Tibial nerve (tissue), 4 donors: ENCODE measurements at regions not wholly inside any gene's neighbourhood (a gene's known extent, or its start where the extent isn't known, plus 50 kb on each side); places are given as distances from the start of the nearest gene placed in this dataset.

Experiments used
- DNase-seq, 2 donors: peaks; one replicate each; pipeline ENCODE4 v3.0.0-alpha.2; 2019; ENCODE audit warnings: low spot score in 2 of 2
- H3K27ac ChIP-seq, 4 donors: fragments of 200-600 bp; sonication (generic) in 3 of 4; one replicate each; pipeline ENCODE4 v1.5.1; 2017 to 2019; ENCODE audit warnings: mild to moderate bottlenecking in 1 of 4
- H3K27me3 ChIP-seq, 2 donors: fragments of 200-600 bp; sonication (generic) in 1 of 2; one replicate each; pipeline versions ENCODE4 v1.5.1 to v1.6.0; 2017 to 2019
- H3K36me3 ChIP-seq, 3 donors: fragments of 200-600 bp; sonication (generic); one replicate each; pipeline ENCODE4 v1.5.1; 2018 to 2019
- H3K4me1 ChIP-seq, 4 donors: fragments of 200-600 bp; sonication (generic) in 3 of 4; one replicate each; pipeline ENCODE4 v1.5.1; 2017 to 2019
- H3K4me3 ChIP-seq, 4 donors: fragments of 200-600 bp; sonication (generic) in 3 of 4; one replicate each; pipeline ENCODE4 v1.5.1; 2017 to 2019; ENCODE audit warnings: mild to moderate bottlenecking in 1 of 4, moderate library complexity in 1 of 4
- H3K9me3 ChIP-seq, 4 donors: fragments of 200-600 bp; sonication (generic) in 3 of 4; one replicate each; pipeline ENCODE4 v1.5.1; 2017 to 2019
- CTCF ChIP-seq, 5 experiments: fragments of 200-600 bp in 3 of 5; fragments of 450-650 bp in 2 of 5; sonication (generic) in 3 of 5; IDR thresholded peaks; one replicate each; pipeline ENCODE4 v1.5.1; 2016 to 2019; ENCODE audit warnings: antibody characterized with exemption in 5 of 5, mild to moderate bottlenecking in 3 of 5, moderate library complexity in 2 of 5
- EP300 ChIP-seq, 2 donors: sonication (generic); formaldehyde crosslinking; IDR thresholded peaks; one replicate each; pipeline ENCODE4 v1.6.1; 2017; ENCODE audit warnings: antibody characterized with exemption in 2 of 2, mild to moderate bottlenecking in 1 of 2
- POLR2A ChIP-seq, 2 donors: fragments of 450-650 bp; IDR thresholded peaks; one replicate each; pipeline ENCODE4 v1.6.1; 2017; ENCODE audit warnings: antibody characterized with exemption in 2 of 2, mild to moderate bottlenecking in 2 of 2, moderate library complexity in 2 of 2
- WGBS, 2 donors: methylation state at CpG; one replicate each; pipeline ENCODE4 v1.1.5; 2018; 5-methylcytosine and 5-hydroxymethylcytosine counted together

GRCh38 chr9:20228096-20228495 is 394.2 kb downstream of the MLLT3 start:
- 53 to 56% methylated on average over 2 of the region's 2 CpGs for WGBS, 2 donors

GRCh38 chr9:20227166-20227874 is 395.0 kb downstream of the MLLT3 start:
- 38 to 41% methylated on average over 2 of the region's 2 CpGs for WGBS, 2 donors

More at GRCh38 chr9:20228096-20228495, 394.2 kb downstream of the MLLT3 start:
- H3K36me3 ChIP-seq = no peaks in the 10 kb centered on the region
- H3K9me3 ChIP-seq = no peaks in the 10 kb centered on the region
- no peak for DNase-seq
- H3K4me3 ChIP-seq = no peak overlapping the region
- no peak overlapping the region for H3K27ac ChIP-seq
- H3K4me1 ChIP-seq = no peaks in the 10 kb centered on the region
- H3K27me3 ChIP-seq = no peaks in the 10 kb centered on the region
- TF ChIP-seq EP300 (IDR thresholded peaks at IDR 0.05) (no peak), CTCF (IDR thresholded peaks at IDR 0.05) (no peak), POLR2A (IDR thresholded peaks at IDR 0.05) (no peak)

GRCh38 chr9:20226345-20226744 is 396.0 kb downstream of the MLLT3 start:
- Histone ChIP-seq H3K9me3 (no peaks in the 10 kb centered on the region), H3K4me1 (no peaks in the 10 kb centered on the region), H3K27ac (no peak overlapping the region), H3K4me3 (no peak overlapping the region), H3K36me3 (no peaks in the 10 kb centered on the region), H3K27me3 (no peaks in the 10 kb centered on the region)
- 76 to 81% methylated on average over 5 of the region's 5 CpGs for WGBS, 2 donors
- DNase-seq = no peak
- TF ChIP-seq CTCF (IDR thresholded peaks at IDR 0.05) = no peak
- no peak for TF ChIP-seq EP300 (IDR thresholded peaks at IDR 0.05)
- TF ChIP-seq POLR2A (IDR thresholded peaks at IDR 0.05) = no peak

More at GRCh38 chr9:20227166-20227874, 395.0 kb downstream of the MLLT3 start:
- TF ChIP-seq CTCF (IDR thresholded peaks at IDR 0.05) = no peak
- no peak for DNase-seq
- no peaks in the 10 kb centered on the region for H3K4me1 ChIP-seq
- no peak overlapping the region for H3K4me3 ChIP-seq
- H3K36me3 ChIP-seq = no peaks in the 10 kb centered on the region
- H3K27me3 ChIP-seq = no peaks in the 10 kb centered on the region
- no peaks in the 10 kb centered on the region for H3K9me3 ChIP-seq
- H3K27ac ChIP-seq = no peak overlapping the region

GRCh38 chr9:20225826-20226225 is 396.5 kb downstream of the MLLT3 start:
- no peaks in the 10 kb centered on the region for H3K4me1 ChIP-seq

More at GRCh38 chr9:20225826-20226225, 396.5 kb downstream of the MLLT3 start:
- Histone ChIP-seq H3K9me3 (no peaks in the 10 kb centered on the region), H3K36me3 (no peaks in the 10 kb centered on the region), H3K4me3 (no peak overlapping the region), H3K27ac (no peak overlapping the region), H3K27me3 (no peaks in the 10 kb centered on the region)
- WGBS, 2 donors = 63 to 69% methylated on average over 1 of the region's 1 CpG
- no peak for DNase-seq
- TF ChIP-seq EP300 (IDR thresholded peaks at IDR 0.05) (no peak), CTCF (IDR thresholded peaks at IDR 0.05) (no peak), POLR2A (IDR thresholded peaks at IDR 0.05) (no peak)
